ENCODE measurements at regions not wholly inside any gene's neighbourhood (a gene's known extent, or its start where the extent isn't known, plus 50 kb on each side); places are given as distances from the start of the nearest gene placed in this dataset.
A peak's percentile ranks its signal among the peaks of the same experiment; 100 is the strongest.
"Not testable (repeated sequence)": the region's sequence is repeated elsewhere in the genome, so short reads cannot be mapped to it uniquely, and the experiment has no call there.

GRCh38 chr5:67639976-67640375, 443.4 kb upstream of the CD180 start:
- no peak for DNase-seq (ENCODE audit: low spot score)

- DNase-seq (ENCODE audit: low spot score), result no peak
Measured at GRCh38 chr5:67639313-67639712, 442.7 kb upstream of the CD180 start.

GRCh38 chr5:67636850-67637524, 440.4 kb upstream of the CD180 start:
- DNase-seq (ENCODE audit: low spot score), result no peak

GRCh38 chr5:67636091-67636490, 439.5 kb upstream of the CD180 start:
- peak; percentile 81 for DNase-seq (ENCODE audit: low spot score)

GRCh38 chr5:67627079-67627478, 430.5 kb upstream of the CD180 start:
- not testable (repeated sequence) for DNase-seq (ENCODE audit: low spot score)

- no peak for DNase-seq (ENCODE audit: low spot score)
Measured at GRCh38 chr5:67623078-67623477, 426.5 kb upstream of the CD180 start.

- DNase-seq (ENCODE audit: low spot score), result no peak
Measured at GRCh38 chr5:67620424-67621397, 424.1 kb upstream of the CD180 start.

- DNase-seq (ENCODE audit: low spot score), result no peak
Measured at GRCh38 chr5:67619636-67620035, 423.0 kb upstream of the CD180 start.

- no peak for DNase-seq (ENCODE audit: low spot score)
Measured at GRCh38 chr5:67619235-67619634, 422.6 kb upstream of the CD180 start.

- DNase-seq (ENCODE audit: low spot score), result no peak
Measured at GRCh38 chr5:67617051-67617450, 420.5 kb upstream of the CD180 start.

- DNase-seq (ENCODE audit: low spot score), result no peak
Measured at GRCh38 chr5:67612961-67613360, 416.4 kb upstream of the CD180 start.

GRCh38 chr5:67610186-67610912, 413.8 kb upstream of the CD180 start:
- no peak for DNase-seq (ENCODE audit: low spot score)

- no peak for DNase-seq (ENCODE audit: low spot score)
Measured at GRCh38 chr5:67607958-67608357, 411.4 kb upstream of the CD180 start.

- no peak for DNase-seq (ENCODE audit: low spot score)
Measured at GRCh38 chr5:67606586-67606947, 410.0 kb upstream of the CD180 start.

GRCh38 chr5:67605730-67606585, 409.4 kb upstream of the CD180 start:
- no peak for DNase-seq (ENCODE audit: low spot score)

GRCh38 chr5:67591491-67591890, 394.9 kb upstream of the CD180 start:
- DNase-seq (ENCODE audit: low spot score), result no peak

- no peak for DNase-seq (ENCODE audit: low spot score)
Measured at GRCh38 chr5:67588389-67588788, 391.8 kb upstream of the CD180 start.

GRCh38 chr5:67581203-67581602, 384.6 kb upstream of the CD180 start:
- no peak for DNase-seq (ENCODE audit: low spot score)

GRCh38 chr5:67578011-67578410, 381.4 kb upstream of the CD180 start:
- DNase-seq (ENCODE audit: low spot score), result no peak

- DNase-seq (ENCODE audit: low spot score), result no peak
Measured at GRCh38 chr5:67577424-67577823, 380.8 kb upstream of the CD180 start.

- DNase-seq (ENCODE audit: low spot score), result no peak
Measured at GRCh38 chr5:67576112-67576511, 379.5 kb upstream of the CD180 start.

GRCh38 chr5:67575087-67575486, 378.5 kb upstream of the CD180 start:
- DNase-seq (ENCODE audit: low spot score), result no peak
